Activated CD4-positive, alpha-beta T cell treated with anti-CD3 and anti-CD28 coated beads, Interleukin-2, Interleukin-6, amounts not matched to agents 100 ng/mL and 50 ng/mL, durations not matched to agents 16 hours and 8 hours (primary cell): ENCODE measurements at regions not wholly inside any gene's neighbourhood (a gene's known extent, or its start where the extent isn't known, plus 50 kb on each side); places are given as distances from the start of the nearest gene placed in this dataset.

Experiments used
- DNase-seq: peaks from one replicate; pipeline ENCODE4 v3.0.0-alpha.2; 2020

DNA sequence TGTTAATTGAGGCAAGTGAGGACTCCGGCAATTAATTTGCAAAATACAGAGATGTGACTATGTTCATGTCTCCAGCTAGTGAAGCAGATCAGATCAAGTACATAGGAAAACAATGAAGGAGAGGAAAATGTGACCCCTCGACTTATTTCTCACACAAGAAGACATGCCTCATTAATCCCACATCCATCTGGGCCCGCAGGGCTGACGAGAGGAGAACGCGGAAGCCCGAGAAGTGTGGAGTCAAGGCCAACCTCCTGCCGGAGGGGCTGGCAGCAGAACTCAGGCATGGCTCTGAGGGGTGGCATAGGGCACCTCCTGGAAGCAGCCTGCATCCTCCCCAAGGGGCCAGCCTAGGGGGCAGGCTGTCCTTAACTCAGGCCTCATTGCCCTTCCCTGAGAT is 54.4 kb downstream of the ZNF503 start:
- no peak for DNase-seq

DNA sequence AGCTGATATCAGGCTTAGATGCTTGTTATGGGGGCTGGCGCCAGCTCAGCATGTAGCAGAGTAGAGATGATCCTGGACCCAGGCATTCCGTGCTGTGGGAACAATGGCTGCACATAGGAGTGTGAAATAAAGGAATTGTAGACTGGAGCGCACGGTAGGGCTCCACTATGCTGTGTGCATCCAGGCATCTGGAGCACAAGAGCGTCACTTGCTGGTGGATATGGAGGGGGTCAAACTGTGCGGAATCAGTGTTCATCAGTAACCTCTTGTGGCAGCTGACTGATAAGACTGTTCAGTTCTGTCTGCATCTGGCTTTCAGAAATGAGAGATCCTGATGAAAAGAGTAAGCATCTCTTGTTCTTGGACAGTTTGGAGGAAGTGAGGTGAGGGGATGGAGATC is 55.8 kb downstream of the ZNF503 start:
- DNase-seq: no peak

DNA sequence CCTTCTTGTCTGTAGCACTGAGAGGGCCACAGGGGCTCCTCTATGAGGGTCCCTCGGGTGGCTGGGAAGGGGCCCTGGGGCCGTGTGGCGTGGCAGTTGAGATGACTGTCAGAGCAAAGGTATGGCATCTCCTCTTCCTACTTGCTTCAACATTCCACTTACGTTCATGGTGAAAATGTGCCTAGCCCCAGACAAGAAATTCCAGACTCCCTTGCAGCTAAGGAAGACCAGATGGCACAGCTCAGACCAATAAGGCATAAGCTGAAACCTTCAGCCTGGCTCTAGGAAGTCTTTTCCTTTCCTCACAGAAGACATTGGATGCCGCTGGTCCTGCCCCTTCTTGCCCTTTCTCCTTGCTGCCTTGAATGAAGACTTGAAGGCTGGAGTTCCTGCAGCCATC is 57.4 kb downstream of the ZNF503 start:
- no peak for DNase-seq

DNA sequence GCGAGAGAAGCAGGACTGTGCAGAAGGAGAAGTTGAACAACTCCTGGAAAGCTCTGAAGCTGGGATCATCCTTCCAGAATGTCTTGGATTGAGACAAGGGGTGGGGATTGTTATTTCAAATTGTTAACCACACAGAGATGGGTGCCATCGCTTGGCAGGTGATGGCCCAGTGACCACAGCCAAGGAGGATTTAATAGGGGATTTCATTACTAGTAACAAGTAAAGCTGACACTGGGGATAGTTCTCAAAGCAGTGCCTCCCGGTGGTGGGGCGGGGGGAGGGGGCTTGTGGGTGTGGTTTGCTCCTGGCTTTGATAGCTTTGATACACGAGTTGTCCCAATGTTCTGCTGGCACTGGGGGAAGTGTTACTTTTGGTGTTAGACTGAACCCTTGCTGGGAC is 59.2 kb downstream of the ZNF503 start:
- DNase-seq: no peak

- DNase-seq: no peak
These were observed 65.6 kb downstream of the ZNF503 start for GRCh38 chr10:75335983-75336382.

DNA sequence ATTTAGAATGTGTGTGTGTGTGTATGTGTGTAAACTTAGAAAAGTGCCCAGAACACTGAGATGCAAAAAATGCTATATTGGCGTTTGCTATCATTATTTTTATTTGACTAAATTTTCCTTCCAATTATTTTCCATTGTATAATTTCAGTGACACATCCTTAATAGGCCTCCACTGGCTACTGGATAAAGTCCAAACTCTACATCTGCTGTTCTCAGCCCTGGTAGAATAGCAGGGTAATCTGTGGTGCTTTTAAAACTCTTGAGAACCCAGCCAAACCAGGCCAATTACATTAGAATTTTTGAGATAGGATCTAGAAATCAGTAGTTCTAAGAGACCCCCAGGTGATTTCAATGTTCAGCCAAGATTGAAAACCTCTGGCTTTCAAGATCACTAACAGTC is 66.4 kb downstream of the ZNF503 start:
- no peak for DNase-seq

DNA sequence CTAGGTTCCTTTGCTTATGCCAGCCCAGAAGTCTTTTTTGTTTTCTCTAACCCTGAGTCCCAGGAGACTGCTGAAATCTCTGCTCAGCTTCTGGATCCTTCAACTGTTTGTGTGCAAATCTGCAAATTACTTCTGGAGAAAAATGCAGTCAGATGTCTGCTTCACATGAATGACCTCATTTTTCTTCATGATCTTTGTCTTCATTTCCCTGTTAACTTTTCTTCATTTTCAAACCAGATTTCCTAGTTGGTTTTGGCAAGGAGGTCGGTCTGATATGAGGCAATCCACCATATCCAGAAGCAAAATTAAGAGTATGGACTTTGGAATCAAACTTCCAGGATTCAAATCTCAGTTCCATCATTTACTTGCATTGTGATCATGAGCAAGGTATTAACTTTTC is 66.8 kb downstream of the ZNF503 start:
- DNase-seq: no peak

DNA sequence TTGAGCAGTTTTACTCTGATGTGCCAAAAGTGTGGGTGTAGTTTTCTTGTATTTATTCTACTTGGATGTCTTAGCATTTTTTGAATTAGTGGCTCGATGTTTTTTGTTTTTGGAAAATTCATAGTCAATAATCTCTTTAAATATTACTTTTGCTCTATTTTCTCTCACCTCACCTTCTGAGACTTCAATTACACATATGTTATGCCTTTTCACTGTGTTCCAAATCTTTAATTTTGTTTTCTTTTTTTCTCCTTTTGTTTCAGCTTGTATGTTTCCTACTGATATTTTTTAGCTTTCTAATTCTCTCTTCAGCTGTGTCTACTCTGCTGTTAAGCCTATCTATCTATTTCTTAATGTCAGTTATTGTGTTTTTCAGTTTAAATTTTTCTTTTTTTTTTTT is 69.5 kb downstream of the ZNF503 start:
- DNase-seq: no peak

DNA sequence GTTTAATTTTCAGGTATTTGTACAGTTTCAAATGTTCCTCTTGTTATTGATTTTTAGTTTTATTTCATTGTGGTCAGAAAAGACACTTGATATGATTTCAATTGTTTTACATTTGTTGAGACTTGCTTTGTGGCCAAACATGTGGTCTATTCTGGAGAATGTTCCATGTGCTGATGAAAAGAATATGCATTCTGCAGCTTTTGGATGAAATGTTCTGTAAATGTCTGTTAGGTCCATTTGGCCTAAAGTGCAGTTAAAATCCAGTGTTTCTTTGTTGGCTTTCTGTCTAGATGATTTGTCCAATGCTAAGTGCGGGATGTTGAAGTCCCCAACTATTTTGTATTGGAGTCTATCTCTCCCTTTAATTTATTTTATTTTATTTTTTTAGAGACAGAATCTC is 70.5 kb downstream of the ZNF503 start:
- DNase-seq: no peak

- DNase-seq: no peak
These were observed 72.3 kb downstream of the ZNF503 start for GRCh38 chr10:75329190-75329745.

- no peak for DNase-seq
These were observed 75.3 kb downstream of the ZNF503 start for GRCh38 chr10:75326306-75326705.

GRCh38 chr10:75319274-75319673 is 82.3 kb downstream of the ZNF503 start:
- DNase-seq: no peak

- no peak for DNase-seq
These were observed 78.8 kb upstream of the COMTD1 start for GRCh38 chr10:75314570-75314969.

DNA sequence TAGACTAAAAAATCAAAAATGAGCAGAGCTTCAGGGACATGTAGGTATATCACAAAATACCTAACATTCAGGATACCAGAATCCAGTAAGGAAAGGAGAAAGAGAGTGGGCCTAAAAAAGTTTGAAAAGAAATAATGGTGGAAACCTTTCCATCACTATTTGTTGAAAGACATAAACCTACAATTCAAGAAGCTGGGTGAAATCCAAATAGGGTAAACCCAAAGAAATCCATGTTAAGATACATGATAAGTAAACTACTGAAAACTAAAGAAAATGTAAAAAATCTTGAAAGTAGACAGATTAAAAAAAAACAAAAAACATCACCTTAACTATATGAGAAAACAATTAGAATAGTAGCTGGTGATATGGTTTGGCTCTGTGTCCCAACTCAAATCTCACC is 76.7 kb upstream of the COMTD1 start:
- DNase-seq: no peak

DNA sequence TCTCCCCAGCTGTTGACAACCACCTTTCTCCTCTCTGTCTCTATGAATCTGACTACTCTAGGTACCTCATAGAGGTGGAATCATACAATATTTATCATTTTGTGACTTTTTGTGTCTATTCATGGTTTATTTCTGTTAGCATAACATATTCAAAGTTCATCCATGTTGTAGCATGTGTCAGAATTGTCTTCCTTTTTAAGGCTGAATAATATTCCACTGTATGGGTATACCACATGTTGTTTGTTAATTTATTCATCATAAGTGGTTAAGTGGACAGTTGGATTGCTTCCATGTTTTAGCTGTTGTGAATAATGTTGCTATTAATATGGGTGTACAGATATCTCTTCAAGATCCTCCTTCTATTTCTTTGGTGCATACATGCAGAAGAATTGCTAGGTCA is 69.9 kb upstream of the COMTD1 start:
- DNase-seq: no peak

GRCh38 chr10:75304741-75305390 is 69.1 kb upstream of the COMTD1 start:
- DNase-seq: no peak

DNA sequence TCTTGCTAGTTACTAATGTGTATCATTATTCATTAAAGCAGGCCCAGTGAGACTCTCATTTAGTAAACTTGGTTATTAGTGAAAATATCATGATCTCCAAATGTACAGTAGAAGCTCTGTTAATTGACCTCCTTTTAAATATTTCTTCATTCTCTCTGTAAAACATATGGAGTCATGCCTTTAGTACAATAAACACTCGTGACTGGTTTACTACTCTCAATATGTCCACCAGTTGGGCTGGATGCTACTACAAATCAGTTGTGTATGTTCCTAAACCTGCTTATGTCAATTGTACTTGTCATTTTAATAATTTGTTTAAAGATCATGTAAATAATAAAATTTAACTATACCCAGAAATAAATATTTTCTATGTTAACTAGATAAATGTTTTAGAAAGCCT is 68.6 kb upstream of the COMTD1 start:
- DNase-seq: no peak

GRCh38 chr10:75303045-75303777 is 67.5 kb upstream of the COMTD1 start:
- DNase-seq: no peak

GRCh38 chr10:75302029-75302428 is 66.3 kb upstream of the COMTD1 start:
- DNase-seq: no peak

DNA sequence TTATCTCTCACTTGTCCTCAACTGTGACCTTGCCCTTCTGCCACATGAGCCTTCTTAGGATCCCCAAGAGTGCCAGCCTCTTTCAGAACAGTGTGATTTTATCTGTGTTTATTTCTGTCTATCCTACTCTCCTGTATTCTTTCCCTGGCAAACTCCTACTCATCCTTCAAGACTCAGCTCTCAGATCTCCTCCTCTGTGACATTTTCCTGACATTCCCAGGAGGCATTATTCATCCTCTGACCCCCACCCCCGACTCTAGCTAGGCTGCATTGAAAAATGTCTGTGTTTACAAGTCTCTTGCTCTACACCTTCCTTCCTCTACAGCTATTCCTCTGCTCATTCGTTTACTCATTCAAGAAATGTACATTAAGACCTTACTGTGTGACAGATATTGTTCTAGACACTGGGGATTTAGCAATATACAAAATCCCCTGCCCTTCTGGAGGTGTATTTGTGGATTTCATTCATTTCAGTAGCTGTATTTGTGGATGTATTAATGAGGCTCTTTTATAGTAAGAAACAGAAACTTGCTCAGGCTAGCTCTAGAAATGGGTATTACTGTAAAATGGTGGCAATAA is 61.4 kb upstream of the COMTD1 start:
- DNase-seq: no peak

GRCh38 chr10:75295868-75296441 is 60.2 kb upstream of the COMTD1 start:
- no peak for DNase-seq

GRCh38 chr10:75294866-75295701 is 59.3 kb upstream of the COMTD1 start:
- DNase-seq: peak; percentile 61

DNA sequence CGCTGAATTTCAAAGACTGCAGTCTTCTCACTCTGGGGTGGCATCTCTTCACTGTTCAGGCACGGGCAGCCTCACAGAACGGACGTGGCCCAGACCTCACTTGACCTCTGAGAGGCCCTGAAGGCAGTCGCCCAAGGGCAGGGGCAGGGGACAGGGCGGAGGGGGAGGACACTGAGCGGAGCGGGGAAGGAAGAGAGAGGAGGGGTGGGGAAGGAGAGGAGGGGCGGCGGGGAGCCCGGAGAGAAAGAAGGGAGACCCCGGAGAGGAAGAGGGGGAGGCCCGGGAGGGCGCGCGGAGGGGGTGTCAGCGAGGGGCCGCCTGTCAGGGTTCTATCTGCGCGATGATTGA is 58.7 kb upstream of the COMTD1 start:
- DNase-seq: no peak
